Stimulated activated CD4-positive, alpha-beta T cell treated with anti-CD3 and anti-CD28 coated beads, Interleukin-4, amount 100 ng/mL, for 4 hours (primary cell): ENCODE measurements at regions not wholly inside any gene's neighbourhood (a gene's known extent, or its start where the extent isn't known, plus 50 kb on each side); places are given as distances from the start of the nearest gene placed in this dataset.

Experiments used
- DNase-seq, 2 experiments: peaks; one replicate each; pipeline ENCODE4 v3.0.0-alpha.2; 2020

DNA sequence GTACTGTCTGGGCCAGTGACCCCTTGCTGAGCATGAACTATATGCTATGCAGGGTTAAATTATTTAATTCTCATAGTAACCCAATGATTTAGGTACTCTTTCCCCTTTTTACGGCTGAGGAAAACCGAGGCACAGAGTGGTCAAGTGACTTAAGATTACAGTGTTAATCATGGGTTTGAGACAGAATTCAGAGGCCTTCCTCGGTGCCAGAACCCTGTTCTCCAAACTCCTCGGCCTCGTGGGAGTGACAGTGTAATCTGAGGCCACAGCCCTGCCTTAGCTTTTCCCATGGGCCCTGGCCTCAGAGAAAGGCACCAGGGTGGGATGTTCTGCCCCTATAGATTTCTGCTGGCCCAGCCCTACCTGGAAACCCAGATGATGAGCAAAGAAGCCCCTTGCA lies 86.4 kb upstream of the ZNF648 start:
- no peak for DNase-seq

DNA sequence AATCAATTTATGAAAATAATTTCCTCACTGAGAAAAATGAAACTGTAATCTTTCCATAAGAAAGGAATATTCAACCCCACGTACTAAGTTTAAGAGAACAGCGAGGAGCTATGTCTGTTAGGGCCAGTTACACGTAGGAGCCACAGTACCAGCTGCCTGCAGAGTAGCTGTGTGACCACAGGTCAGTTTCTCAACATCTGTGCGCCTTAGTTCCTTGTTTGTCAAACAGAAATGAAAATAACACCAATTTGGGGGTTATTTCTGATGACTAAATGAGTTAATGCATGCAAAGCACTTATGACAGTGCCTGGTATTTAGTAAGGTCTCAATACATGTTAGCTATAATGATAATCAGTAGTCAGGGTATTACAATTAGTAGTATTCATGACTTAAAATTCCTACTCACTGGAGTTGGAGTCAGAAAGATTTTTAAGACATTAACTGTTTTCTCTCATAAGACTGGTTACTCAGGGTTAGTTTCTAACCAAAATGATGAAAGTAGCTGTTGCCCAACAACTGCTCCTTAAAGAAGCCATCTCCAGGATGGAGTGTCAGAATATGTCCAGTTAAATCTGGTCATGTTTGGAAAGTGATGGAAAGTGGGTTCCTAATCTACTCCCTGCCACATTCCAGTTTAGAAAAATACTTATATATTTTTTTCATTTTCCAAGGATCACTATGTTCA lies 85.8 kb upstream of the ZNF648 start:
- DNase-seq: no peak

GRCh38 chr1:182146286-182146685 lies 84.8 kb upstream of the ZNF648 start:
- DNase-seq: no peak

DNA sequence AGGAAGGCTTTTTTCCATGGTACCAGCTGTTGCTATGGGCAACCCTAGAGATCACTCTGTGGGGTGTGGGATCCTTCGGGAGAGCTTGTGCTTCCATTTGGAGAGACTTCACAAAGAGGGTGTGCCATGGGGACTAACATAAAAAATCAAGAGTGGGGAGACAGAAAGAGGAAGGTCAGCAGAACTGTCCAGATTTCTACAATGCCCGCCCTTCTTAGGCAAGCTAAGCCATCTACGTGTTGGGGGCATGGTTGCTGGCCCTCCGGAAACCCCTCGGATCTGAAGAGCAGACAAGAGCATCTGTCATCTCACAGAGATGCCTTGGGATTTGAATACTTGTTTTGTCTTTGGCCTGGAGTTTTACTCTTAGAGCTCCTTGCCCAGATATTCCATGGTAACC lies 83.9 kb upstream of the ZNF648 start:
- DNase-seq: no peak

DNA sequence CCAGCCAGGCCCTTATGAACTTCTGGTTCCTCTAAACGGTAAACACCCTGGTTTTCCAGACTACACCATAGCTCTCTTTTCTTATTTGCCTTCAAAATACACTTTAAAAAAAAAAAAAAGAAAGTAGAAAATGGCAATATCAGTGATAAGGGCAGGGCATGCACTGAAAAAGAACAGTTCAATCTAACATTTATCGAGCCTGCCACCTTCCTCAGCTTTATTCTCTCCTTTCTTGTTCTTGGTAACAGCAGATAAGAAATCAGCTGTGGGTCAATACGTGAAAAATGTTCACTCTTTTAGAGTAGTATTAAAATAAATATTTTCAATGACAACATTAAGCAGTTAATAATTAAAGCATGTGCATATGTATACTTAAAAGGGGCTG lies 83.1 kb upstream of the ZNF648 start:
- DNase-seq: no peak

- no peak for DNase-seq
Measured at GRCh38 chr1:182143825-182144645, 82.5 kb upstream of the ZNF648 start.

- peak; percentile 77 to 92 for DNase-seq
Measured at GRCh38 chr1:182143154-182143657, 81.7 kb upstream of the ZNF648 start.

GRCh38 chr1:182142621-182143020 lies 81.1 kb upstream of the ZNF648 start:
- DNase-seq: no peak

DNA sequence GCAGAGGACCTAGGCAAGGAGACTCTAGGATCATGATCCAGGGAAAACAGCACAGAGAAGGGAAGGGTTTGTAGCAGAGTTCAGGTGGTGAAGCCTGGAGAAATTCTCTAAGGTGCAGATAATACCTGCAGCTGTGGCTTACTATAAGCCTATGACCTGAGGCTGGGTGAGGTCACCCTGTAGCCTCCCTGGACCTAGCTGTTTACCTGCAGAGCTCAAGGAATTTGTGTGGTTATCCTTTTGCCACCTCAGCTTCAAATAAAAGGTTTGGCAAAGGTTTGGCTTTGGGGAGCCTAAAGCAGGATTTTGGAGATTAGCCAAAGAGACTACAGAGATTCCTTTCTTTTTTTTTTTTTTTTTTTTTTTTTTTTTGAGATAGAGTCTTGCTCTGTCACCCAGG lies 79.5 kb upstream of the ZNF648 start:
- DNase-seq: no peak

DNA sequence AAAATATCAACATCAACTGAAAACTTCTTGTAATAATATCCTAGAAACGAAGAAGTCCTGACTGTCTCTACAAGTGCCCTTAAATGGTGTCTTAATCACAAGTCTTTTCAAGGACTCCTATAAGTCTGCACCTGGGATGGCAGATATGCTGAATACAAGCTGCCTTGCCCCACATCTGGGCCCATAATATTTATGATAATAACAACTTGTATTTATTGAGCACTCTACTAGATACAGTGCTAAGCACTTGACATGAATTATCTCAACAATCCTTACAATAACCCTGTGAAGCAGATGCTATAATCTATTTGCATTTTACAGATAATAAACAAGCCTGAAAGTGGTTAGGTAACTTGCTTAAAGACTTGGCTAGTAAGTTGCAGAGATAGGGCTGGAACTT lies 78.0 kb upstream of the ZNF648 start:
- DNase-seq: no peak

GRCh38 chr1:182137546-182137945 lies 76.0 kb upstream of the ZNF648 start:
- no peak for DNase-seq

DNA sequence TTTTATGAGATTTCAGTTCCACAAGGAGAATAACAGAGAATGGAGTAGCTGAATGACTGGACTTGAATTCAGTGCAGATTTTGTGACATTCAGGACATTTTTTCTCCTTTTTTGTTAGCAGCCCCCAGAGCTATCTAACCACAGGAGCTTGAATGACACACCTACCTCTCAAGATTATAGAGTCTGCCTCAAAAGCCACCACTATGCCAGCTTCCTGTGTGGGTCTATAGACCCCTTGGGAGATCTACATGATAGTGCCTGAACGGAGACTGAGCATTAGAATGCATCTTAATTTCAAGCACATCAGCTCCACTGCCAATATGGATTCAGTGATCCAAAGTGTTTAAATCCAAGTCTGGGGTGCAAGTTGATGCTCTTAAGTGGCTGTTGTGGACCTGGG lies 74.4 kb upstream of the ZNF648 start:
- no peak for DNase-seq

DNA sequence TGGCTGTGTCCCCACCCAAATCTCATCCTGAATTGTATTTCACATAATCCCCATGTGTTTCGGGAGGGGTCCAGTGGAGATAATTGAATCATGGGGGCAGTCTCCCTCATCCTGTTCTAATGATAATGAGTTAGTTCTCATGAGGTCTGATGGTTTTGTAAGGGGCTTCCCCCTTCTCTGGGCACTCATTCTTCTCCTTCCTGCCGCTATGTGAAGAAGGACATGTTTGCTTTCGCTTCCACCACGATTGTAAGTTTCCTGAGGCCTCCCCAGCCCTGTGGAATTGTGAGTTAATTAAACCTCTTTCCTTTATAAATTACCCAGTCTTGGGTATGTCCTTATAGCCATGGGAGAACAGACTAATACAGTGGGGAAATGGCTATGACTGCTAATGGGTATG lies 72.7 kb upstream of the ZNF648 start:
- no peak for DNase-seq

GRCh38 chr1:182133181-182133580 lies 71.7 kb upstream of the ZNF648 start:
- DNase-seq: no peak

- no peak for DNase-seq
Measured at GRCh38 chr1:182129398-182129797, 67.9 kb upstream of the ZNF648 start.

DNA sequence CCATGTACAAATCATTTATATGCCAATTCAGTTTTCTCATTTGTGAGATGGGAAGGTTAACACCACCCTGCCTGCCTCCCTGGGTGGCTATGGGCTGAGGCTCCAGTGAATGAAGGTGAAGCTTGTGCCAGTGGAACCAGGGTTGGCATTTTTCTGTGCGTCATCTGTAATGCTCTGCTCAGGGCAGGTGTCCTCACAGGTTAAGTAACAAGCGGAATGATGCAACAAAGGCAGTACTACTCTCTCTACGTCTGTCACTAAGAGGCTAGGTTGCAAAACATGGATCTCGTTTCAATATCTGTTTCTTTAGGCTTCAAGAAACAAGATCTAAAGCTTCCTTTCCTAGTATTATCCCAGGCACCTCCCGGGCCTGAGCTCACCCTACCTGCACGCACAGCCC lies 67.0 kb upstream of the ZNF648 start:
- DNase-seq: no peak

DNA sequence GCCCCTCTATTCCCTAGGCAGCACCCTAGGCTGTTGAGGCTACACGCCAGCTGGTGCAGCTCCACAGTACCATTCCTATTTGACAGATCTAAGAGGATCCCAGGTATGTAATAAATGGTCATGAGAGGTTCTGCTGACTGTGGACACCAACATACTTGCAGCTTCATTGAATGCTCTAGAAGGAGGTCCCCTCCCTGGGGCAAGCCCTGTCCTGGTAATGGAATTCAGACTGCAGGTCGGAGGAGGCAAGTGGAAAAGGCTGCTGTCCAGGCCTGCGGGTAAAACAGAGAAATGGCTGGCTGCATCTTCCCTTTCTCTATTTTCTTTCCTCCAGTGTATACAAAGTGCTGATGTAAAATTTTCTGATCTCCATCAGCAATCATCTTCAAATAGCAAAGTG lies 66.1 kb upstream of the ZNF648 start:
- DNase-seq: no peak

- no peak for DNase-seq
Measured at GRCh38 chr1:182126272-182126800, 64.8 kb upstream of the ZNF648 start.

GRCh38 chr1:182122913-182123260 lies 61.4 kb upstream of the ZNF648 start:
- DNase-seq: no peak

DNA sequence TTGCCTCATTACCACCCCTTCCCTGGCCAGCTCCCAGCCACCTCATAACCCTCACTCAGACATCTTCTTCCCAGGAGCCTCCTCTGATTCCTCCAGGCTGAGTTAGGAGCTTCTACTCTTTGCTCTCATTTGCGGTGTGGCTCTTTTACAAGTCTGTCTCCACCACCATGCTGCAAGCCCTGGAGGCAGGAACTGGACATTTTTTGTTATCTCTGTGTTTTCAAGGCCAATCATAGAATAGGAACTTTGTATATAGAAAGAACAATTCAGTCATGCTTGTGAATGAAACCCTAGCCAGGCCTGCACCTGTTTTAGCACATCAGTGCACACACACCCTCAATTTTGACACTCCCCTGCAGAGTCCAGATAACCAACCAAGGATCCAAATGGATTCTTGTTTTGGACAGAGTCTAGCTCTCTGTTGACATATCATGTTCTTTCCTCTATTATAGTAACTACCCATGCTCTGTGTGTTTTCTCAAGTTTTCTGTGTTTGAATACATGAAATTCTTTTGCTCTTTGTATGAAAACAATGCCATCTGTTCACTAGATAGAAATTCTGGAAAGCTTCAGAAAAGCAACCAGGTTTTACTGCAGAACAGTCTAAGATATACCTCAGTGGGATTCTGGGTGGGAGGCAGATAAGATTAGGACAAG lies 60.9 kb upstream of the ZNF648 start:
- no peak for DNase-seq

GRCh38 chr1:182121787-182122186 lies 60.3 kb upstream of the ZNF648 start:
- no peak for DNase-seq

DNA sequence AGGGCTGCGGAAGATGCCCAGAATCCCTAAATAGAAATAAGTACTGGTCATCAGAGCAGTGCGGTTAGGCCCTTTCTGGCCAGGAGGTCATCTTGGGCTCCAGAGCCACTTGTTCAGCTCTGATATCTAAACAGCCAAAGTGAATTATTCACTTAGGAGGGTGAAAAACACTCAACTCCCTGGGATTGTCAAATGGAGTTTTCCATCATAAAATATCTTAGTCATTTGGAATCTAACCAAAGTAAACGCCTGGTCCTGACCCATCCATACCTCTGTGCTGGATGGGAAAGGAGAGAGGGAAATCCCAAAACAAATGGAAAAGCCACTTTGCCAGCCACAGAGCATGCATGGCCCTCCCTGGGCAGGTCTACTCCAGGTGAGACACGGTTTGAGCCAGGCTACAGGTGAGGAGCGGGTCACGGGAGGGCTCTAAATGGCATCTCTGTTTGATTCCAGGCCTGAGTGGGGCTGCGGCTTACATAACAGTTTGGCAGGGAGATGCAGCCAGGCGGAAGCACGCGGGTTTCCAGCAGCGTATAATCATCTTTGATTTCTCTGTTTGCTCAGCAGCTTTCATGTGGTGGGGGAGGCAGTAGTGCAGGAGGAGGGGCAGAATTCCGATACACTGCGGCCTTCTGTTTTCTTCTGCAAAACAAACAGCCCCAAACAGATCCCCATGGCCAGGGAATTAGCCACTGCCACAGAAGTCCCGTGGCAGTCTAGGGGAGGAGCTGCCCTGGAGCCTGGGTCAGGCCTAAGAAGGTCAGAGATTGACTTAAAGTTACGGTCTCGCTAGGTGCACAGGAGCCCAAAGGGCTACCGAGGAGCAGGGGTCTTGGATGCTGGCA lies 59.1 kb upstream of the ZNF648 start:
- no peak for DNase-seq

- DNase-seq: no peak
Measured at GRCh38 chr1:182119631-182120030, 58.1 kb upstream of the ZNF648 start.
